ENCODE measurements at regions not wholly inside any gene's neighbourhood (a gene's known extent, or its start where the extent isn't known, plus 50 kb on each side); places are given as distances from the start of the nearest gene placed in this dataset.

DNA sequence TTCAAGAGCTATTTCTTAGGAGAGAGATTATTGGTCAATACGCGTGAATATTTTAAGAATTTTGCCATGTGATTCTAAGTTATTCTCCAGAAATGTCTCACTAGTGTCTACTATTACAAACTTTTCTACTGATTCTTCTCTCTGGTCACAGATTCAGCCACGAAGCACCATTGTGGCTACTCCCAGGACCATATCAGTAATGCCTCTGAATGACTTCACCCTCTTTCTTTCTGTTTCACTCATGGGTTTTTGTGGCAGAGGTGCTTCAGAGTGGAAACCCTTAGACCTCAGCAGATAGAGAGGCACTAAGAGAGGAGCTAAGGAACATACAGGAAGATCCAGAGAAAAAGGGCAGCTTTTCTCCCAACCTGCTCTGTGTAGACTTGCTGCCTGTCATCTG lies 211.3 kb downstream of the CBLN4 start:
- no peak overlapping the region for H3K27ac Mint-ChIP-seq
- H3K27me3 Mint-ChIP-seq: no peaks in the 10 kb centered on the region
- ATAC-seq (ENCODE audit: low read depth) (no peak), DNase-seq (no peak)
- Histone ChIP-seq H3K4me2 (replicated peaks; ENCODE audit: low read depth, low read length, poor library complexity, severe bottlenecking) (no peak overlapping the region), H3K27ac (ENCODE audit: low read length in 2 of 2) (no peak overlapping the region), H3K79me2 (ENCODE audit: control insufficient read depth, insufficient read depth, low read length) (no peaks in the 10 kb centered on the region), H3K9ac (ENCODE audit: low read length) (no peak overlapping the region), H4K20me1 (ENCODE audit: control insufficient read depth, insufficient read depth, low read length, poor library complexity, severe bottlenecking) (no peaks in the 10 kb centered on the region), H3K4me1 (ENCODE audit: control insufficient read depth in 2 of 2, insufficient read depth in 2 of 2, low read length in 2 of 2) (no peaks in the 10 kb centered on the region), H3K36me3 (replicated peaks in 1 of 2; ENCODE audit: control extremely low read depth in 1 of 2, control insufficient read depth in 1 of 2, extremely low read depth in 1 of 2, insufficient read depth in 2 of 2, low read length in 1 of 2) (no peaks in the 10 kb centered on the region), H2AFZ (ENCODE audit: insufficient read depth, low read depth, low read length, poor library complexity, severe bottlenecking) (no peak overlapping the region), H3K27me3 (replicated peaks in 1 of 4; ENCODE audit: control extremely low read depth in 1 of 4, control insufficient read depth in 3 of 4, insufficient read depth in 4 of 4, low read length in 3 of 4) (no peaks in the 10 kb centered on the region), H3K4me3 (ENCODE audit: control extremely low read depth in 1 of 5, extremely low read depth in 1 of 5, insufficient read depth in 1 of 5, low read depth in 2 of 5, low read length in 4 of 5) (no peak overlapping the region), H3K9me3 (ENCODE audit: control extremely low read depth in 1 of 3, control insufficient read depth in 2 of 3, insufficient read depth in 1 of 3, low read length in 2 of 3) (no peaks in the 10 kb centered on the region)
- no CpG with 5 or more reads among the region's 3 CpGs for WGBS (ENCODE audit: insufficient coverage)
- ChIA-PET POLR2A (no interaction called here), CTCF (no interaction called here)
- TF ChIP-seq, protein P1, sequence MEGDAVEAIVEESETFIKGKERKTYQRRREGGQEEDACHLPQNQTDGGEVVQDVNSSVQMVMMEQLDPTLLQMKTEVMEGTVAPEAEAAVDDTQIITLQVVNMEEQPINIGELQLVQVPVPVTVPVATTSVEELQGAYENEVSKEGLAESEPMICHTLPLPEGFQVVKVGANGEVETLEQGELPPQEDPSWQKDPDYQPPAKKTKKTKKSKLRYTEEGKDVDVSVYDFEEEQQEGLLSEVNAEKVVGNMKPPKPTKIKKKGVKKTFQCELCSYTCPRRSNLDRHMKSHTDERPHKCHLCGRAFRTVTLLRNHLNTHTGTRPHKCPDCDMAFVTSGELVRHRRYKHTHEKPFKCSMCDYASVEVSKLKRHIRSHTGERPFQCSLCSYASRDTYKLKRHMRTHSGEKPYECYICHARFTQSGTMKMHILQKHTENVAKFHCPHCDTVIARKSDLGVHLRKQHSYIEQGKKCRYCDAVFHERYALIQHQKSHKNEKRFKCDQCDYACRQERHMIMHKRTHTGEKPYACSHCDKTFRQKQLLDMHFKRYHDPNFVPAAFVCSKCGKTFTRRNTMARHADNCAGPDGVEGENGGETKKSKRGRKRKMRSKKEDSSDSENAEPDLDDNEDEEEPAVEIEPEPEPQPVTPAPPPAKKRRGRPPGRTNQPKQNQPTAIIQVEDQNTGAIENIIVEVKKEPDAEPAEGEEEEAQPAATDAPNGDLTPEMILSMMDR (IDR thresholded peaks at IDR 0.05): no peak
- TF ChIP-seq EZH2 (IDR thresholded peaks at IDR 0.05; ENCODE audit: borderline replicate concordance, insufficient read depth, low read depth, low read length, poor library complexity, severe bottlenecking): no peak
- intact Hi-C loops (cut with micrococcal nuclease): no loop called here
- H3K4me3 Mint-ChIP-seq: no peak overlapping the region
- no peaks in the 10 kb centered on the region for H3K4me1 Mint-ChIP-seq
- peaks cover 7% of the 10 kb centered on the region for H3K9me3 Mint-ChIP-seq (ENCODE audit: insufficient read depth)

DNA sequence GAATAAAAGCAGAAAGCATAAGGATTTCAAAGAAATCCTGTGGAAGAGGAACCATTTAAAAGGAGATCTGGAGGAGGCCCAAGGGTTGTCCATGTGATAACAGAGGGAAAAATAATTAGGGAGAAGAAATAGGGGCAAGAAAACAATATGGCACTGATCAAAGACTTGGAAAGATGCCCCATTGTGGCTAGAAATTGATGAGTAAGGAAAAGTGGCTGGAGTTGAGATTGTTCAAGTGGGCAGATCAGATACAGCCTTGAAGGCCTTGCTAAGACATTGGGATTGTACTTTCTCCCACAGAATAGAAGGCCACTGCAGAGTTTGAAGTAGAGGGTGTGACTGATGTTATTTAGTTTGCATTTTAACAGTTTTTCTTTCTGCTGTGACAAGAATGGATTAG lies 213.3 kb downstream of the CBLN4 start:
- Mint-ChIP-seq H3K4me1 (no peaks in the 10 kb centered on the region), H3K4me3 (no peak overlapping the region), H3K27me3 (no peaks in the 10 kb centered on the region), H3K27ac (no peak overlapping the region), H3K9me3 (ENCODE audit: insufficient read depth) (peaks cover 7% of the 10 kb centered on the region)
- no peaks in the 10 kb centered on the region for H3K4me1 ChIP-seq (ENCODE audit: control insufficient read depth in 2 of 2, insufficient read depth in 2 of 2, low read length in 2 of 2)
- no peak overlapping the region for H3K9ac ChIP-seq (ENCODE audit: low read length)
- TF ChIP-seq, protein P1 (IDR thresholded peaks at IDR 0.05): no peak
- no peak for TF ChIP-seq EZH2 (IDR thresholded peaks at IDR 0.05; ENCODE audit: borderline replicate concordance, insufficient read depth, low read depth, low read length, poor library complexity, severe bottlenecking)
- ChIA-PET CTCF (no interaction called here), POLR2A (no interaction called here)
- H3K4me2 ChIP-seq (replicated peaks; ENCODE audit: low read depth, low read length, poor library complexity, severe bottlenecking): no peak overlapping the region
- no peak for ATAC-seq (ENCODE audit: low read depth)
- H3K36me3 ChIP-seq (replicated peaks in 1 of 2; ENCODE audit: control extremely low read depth in 1 of 2, control insufficient read depth in 1 of 2, extremely low read depth in 1 of 2, insufficient read depth in 2 of 2, low read length in 1 of 2): no peaks in the 10 kb centered on the region
- H3K27me3 ChIP-seq (replicated peaks in 1 of 4; ENCODE audit: control extremely low read depth in 1 of 4, control insufficient read depth in 3 of 4, insufficient read depth in 4 of 4, low read length in 3 of 4): no peaks in the 10 kb centered on the region
- DNase-seq: no peak
- H3K9me3 ChIP-seq (ENCODE audit: control extremely low read depth in 1 of 3, control insufficient read depth in 2 of 3, insufficient read depth in 1 of 3, low read length in 2 of 3): no peaks in the 10 kb centered on the region
- intact Hi-C loops (cut with micrococcal nuclease): no loop called here
- no peaks in the 10 kb centered on the region for H3K79me2 ChIP-seq (ENCODE audit: control insufficient read depth, insufficient read depth, low read length)
- no peak overlapping the region for H2AFZ ChIP-seq (ENCODE audit: insufficient read depth, low read depth, low read length, poor library complexity, severe bottlenecking)
- H3K4me3 ChIP-seq (ENCODE audit: control extremely low read depth in 1 of 5, extremely low read depth in 1 of 5, insufficient read depth in 1 of 5, low read depth in 2 of 5, low read length in 4 of 5): no peak overlapping the region
- H4K20me1 ChIP-seq (ENCODE audit: control insufficient read depth, insufficient read depth, low read length, poor library complexity, severe bottlenecking): no peaks in the 10 kb centered on the region
- H3K27ac ChIP-seq (ENCODE audit: low read length in 2 of 2): no peak overlapping the region
